RWPE2 (cell line): ENCODE measurements at regions not wholly inside any gene's neighbourhood (a gene's known extent, or its start where the extent isn't known, plus 50 kb on each side); places are given as distances from the start of the nearest gene placed in this dataset.
"Not testable (repeated sequence)": the region's sequence is repeated elsewhere in the genome, so short reads cannot be mapped to it uniquely, and the experiment has no call there.

Source experiments
- ATAC-seq: fragments of 200-7000 bp; cut with Tn5 transposase; 3 replicates; pipeline ENCODE4 v1.9.1; 2021; ENCODE audit warnings: low read depth
- DNase-seq: peaks from one replicate; pipeline ENCODE4 v3.0.0-alpha.2; 2020; ENCODE audit warnings: low spot score
- H3K27ac ChIP-seq: fragments of 450-650 bp; 2 replicates; pipeline ENCODE4 v1.5.1; 2017; ENCODE audit warnings: mild to moderate bottlenecking; ENCODE audit not compliant: poor library complexity, severe bottlenecking
- H3K27me3 ChIP-seq: fragments of 250-450 bp; sonication (Bioruptor Pico); 2 replicates; pipeline ENCODE4 v1.5.1; 2021; ENCODE audit warnings: mild to moderate bottlenecking, moderate library complexity; ENCODE audit not compliant: insufficient read depth, poor library complexity, severe bottlenecking
- H3K36me3 ChIP-seq: fragments of 250-450 bp; sonication (Bioruptor Pico); 2 replicates; pipeline ENCODE4 v1.5.1; 2020; ENCODE audit warnings: low read depth, mild to moderate bottlenecking, moderate library complexity
- H3K4me1 ChIP-seq: fragments of 250-450 bp; sonication (Bioruptor Pico); 2 replicates; pipeline ENCODE4 v1.5.1; 2021; ENCODE audit warnings: mild to moderate bottlenecking, moderate library complexity; ENCODE audit not compliant: insufficient read depth, poor library complexity, severe bottlenecking
- H3K4me3 ChIP-seq: fragments of 250-450 bp; sonication (Bioruptor Pico); 2 replicates; pipeline ENCODE4 v1.5.1; 2021; ENCODE audit warnings: mild to moderate bottlenecking, moderate library complexity; ENCODE audit not compliant: severe bottlenecking
- H3K9me3 ChIP-seq: fragments of 250-450 bp; sonication (Bioruptor Pico); 2 replicates; pipeline ENCODE4 v1.5.1; 2021; ENCODE audit warnings: mild to moderate bottlenecking, moderate library complexity; ENCODE audit not compliant: severe bottlenecking
- TF ChIP-seq, protein P1 (sequence below): fragments of 450-650 bp; IDR thresholded peaks from one replicate; pipeline ENCODE4 v1.5.1; 2017; ENCODE audit warnings: mild to moderate bottlenecking, moderate library complexity; ENCODE audit not compliant: poor library complexity, severe bottlenecking

DNA sequence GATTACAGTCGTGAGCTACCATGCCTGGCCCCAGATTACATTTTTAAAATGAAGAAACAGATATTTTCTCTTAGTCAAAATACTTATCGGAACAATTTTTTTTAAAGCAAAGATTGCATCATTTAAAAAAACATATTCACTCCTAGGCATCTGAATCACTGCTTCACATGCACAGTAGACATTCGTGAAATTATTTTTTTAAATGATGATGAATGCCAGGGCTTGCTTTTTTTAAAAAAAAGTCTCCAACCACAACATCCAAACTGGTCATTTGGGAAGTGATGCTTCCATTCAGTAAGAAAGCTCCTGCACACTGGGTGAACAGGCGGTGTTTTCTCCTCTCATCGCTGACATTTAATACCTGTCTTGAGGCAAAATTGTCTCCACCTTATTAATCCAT is 223.0 kb upstream of the DMRT1 start:
- H3K36me3 ChIP-seq = no peaks in the 10 kb centered on the region
- TF ChIP-seq, protein P1, sequence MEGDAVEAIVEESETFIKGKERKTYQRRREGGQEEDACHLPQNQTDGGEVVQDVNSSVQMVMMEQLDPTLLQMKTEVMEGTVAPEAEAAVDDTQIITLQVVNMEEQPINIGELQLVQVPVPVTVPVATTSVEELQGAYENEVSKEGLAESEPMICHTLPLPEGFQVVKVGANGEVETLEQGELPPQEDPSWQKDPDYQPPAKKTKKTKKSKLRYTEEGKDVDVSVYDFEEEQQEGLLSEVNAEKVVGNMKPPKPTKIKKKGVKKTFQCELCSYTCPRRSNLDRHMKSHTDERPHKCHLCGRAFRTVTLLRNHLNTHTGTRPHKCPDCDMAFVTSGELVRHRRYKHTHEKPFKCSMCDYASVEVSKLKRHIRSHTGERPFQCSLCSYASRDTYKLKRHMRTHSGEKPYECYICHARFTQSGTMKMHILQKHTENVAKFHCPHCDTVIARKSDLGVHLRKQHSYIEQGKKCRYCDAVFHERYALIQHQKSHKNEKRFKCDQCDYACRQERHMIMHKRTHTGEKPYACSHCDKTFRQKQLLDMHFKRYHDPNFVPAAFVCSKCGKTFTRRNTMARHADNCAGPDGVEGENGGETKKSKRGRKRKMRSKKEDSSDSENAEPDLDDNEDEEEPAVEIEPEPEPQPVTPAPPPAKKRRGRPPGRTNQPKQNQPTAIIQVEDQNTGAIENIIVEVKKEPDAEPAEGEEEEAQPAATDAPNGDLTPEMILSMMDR = no peak
- no peak for ATAC-seq

DNA sequence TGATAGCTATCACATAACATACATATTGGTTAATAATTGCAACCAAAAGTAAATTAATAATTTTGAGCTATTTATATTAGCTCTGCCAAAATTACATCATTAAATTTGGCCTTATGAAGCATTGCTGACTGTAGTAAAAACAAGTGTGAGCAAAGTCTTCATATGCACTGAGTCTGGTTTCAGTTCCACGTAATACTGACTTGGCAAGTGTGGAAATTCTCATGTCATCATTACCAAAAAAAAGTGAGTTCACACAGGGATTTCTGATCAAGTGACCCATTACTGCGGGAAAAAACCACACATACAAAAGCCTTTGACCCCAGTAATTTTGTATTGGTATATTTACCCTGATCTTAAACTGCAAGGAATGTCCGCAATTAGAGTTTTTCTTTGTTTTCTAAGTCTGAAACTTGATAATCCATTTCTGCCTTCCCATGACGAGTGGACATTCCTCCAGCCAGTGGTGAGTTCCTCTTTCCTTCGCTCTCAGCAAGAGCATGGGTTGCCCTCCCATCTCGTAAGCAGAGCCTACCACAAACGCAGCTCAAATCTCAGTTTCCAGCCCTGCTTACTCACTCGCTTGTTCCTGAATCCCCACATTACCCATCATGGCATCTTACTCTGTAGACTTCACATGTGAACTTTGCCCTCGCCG is 220.2 kb upstream of the DMRT1 start:
- Histone ChIP-seq H3K4me1 (peaks cover 11% of the 10 kb centered on the region), H3K27me3 (no peaks in the 10 kb centered on the region), H3K4me3 (no peak overlapping the region), H3K36me3 (no peaks in the 10 kb centered on the region), H3K9me3 (no peaks in the 10 kb centered on the region), H3K27ac (no peak overlapping the region)
- ATAC-seq = no peak
- TF ChIP-seq, protein P1 = no peak
- DNase-seq = no peak

More for the DNA sequence above, 223.0 kb upstream of the DMRT1 start:
- Histone ChIP-seq H3K4me1 (peaks cover 34% of the 10 kb centered on the region), H3K27me3 (no peaks in the 10 kb centered on the region), H3K4me3 (no peak overlapping the region), H3K9me3 (no peaks in the 10 kb centered on the region), H3K27ac (no peak overlapping the region)
- DNase-seq = no peak

DNA sequence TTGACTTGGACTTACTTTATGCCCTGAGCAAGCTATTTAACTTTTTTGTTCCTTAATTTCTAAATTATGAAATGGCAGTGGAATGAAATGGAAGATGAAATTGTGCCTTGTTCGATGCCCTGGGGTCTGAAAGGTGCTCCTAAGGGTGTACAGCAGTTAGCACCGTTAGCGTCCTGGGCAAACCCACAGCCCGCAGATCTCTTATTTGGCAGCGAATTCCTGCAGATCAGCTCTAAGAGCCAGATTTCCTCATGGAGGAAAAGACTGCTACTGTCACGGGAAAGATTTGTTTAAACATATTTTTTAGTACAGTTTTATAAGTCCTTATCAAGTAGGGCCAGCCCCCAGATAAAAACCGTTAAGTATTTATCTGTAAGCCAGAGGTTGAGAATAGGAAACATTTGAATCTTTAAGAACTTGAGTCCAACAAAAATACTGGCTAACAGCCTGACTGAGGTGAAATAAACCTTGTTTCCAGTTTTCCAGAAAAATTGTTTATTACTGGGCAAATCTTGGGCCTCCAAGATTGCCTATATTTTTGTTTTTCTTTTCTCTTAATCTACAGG is 216.5 kb upstream of the DMRT1 start:
- H3K27ac ChIP-seq = no peak overlapping the region
- H3K27me3 ChIP-seq = no peaks in the 10 kb centered on the region
- no peaks in the 10 kb centered on the region for H3K4me1 ChIP-seq
- ATAC-seq = no peak
- DNase-seq = no peak
- no peak overlapping the region for H3K4me3 ChIP-seq
- no peaks in the 10 kb centered on the region for H3K36me3 ChIP-seq
- TF ChIP-seq, protein P1 = no peak
- H3K9me3 ChIP-seq = no peaks in the 10 kb centered on the region

DNA sequence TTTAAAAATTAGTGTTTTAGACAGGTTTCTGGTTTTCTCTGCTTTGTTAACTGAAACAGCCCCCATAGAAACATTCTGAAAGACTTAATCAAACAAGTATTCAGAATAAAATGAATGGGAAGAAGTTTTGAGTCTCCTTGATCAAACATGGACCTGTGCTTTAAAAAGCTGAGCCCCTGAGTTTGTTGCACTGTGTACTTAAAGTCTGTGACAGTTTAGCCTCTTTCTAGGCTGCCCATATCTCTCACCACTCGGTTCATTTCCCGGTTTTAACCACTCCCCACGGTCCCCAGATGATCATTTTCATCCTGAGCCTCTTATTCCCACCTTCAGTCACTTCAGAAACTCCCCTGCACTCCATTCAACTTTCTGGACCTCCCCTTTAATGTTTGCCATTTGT is 215.9 kb upstream of the DMRT1 start:
- Histone ChIP-seq H3K4me1 (no peaks in the 10 kb centered on the region), H3K27ac (no peak overlapping the region)

DNA sequence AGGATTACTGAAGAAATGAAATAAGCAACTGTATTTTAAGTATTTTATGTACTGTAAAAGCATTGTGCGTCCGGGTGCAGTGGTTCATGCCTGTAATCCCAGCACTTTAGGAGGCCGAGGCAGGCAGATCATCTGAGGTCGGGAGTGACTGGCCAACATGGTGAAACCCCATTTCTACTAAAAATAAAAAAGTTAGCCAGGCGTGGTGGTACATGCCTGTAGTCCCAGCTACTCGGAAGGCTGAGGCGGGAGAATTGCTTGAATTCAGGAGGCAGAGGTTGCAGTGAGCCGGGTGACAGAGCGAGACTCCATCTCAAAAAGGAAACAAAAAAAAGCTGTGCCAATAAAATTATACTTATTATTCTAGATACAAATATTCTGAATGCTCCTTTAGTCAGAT is 215.4 kb upstream of the DMRT1 start:
- not testable (repeated sequence) for ATAC-seq, H3K9me3 ChIP-seq, H3K4me1 ChIP-seq, H3K27ac ChIP-seq, H3K36me3 ChIP-seq, H3K27me3 ChIP-seq, DNase-seq, H3K4me3 ChIP-seq

More for the DNA sequence above, 215.9 kb upstream of the DMRT1 start:
- no peak for ATAC-seq
- no peaks in the 10 kb centered on the region for H3K27me3 ChIP-seq
- TF ChIP-seq, protein P1 = no peak
- no peaks in the 10 kb centered on the region for H3K9me3 ChIP-seq
- no peaks in the 10 kb centered on the region for H3K36me3 ChIP-seq
- DNase-seq = no peak
- no peak overlapping the region for H3K4me3 ChIP-seq
